GM12878 (cell line): ENCODE measurements at regions not wholly inside any gene's neighbourhood (a gene's known extent, or its start where the extent isn't known, plus 50 kb on each side); places are given as distances from the start of the nearest gene placed in this dataset.

Source experiments
- ATAC-seq: fragments of 200-7000 bp; cut with Tn5 transposase; 3 replicates; pipeline ENCODE4 v1.9.1; 2020; ENCODE audit warnings: mild to moderate bottlenecking, moderate library complexity
- BruUV-seq: library from RNA; stranded (reverse); fragments of 400-500 nt; replicated peaks from 2 replicates; lab custom pipeline; 2021; lab: Mats Ljungman, UMichigan
- CTCF ChIA-PET: fragments of 300-600 bp; sonication (Branson Sonifier 250); formaldehyde crosslinking; extraction: SDS; loops from one replicate; lab custom pipeline; 2021; ENCODE audit warnings: inconsistent platforms; lab: Yijun Ruan, JAX
- POLR2A ChIA-PET: fragments of 350-600 bp; formaldehyde crosslinking; extraction: SDS; loops from one replicate; lab custom pipeline; 2021; ENCODE audit warnings: inconsistent platforms; lab: Charles Lee
- RAD21 ChIA-PET: fragments of 300-600 bp; sonication (Branson Sonifier 250); formaldehyde crosslinking; loops from one replicate; lab custom pipeline; 2023; ENCODE audit warnings: antibody characterized with exemption; ENCODE audit not compliant: unreplicated experiment; lab: Charles Lee
- SMC1A ChIA-PET: fragments of 300-600 bp; sonication (Branson Sonifier 250); formaldehyde crosslinking; loops from one replicate; lab custom pipeline; 2023; ENCODE audit not compliant: unreplicated experiment, uncharacterized antibody; lab: Charles Lee
- DNase-seq: peaks from one replicate; pipeline ENCODE4 v3.0.0-alpha.2; 2011; ENCODE audit warnings: low read depth, low spot score
- FAIRE-seq: peaks from 3 replicates; lab custom pipeline; 2011; peaks lifted over from hg19 to GRCh38; lab: Jason Lieb, UNC
- H2AFZ ChIP-seq: 2 replicates; pipeline ENCODE4 v1.6.0; 2011; ENCODE audit warnings: low read depth, low read length, control low read depth; ENCODE audit not compliant: control insufficient read depth
- H3K27ac ChIP-seq: 2 replicates; pipeline ENCODE4 v1.5.1; 2011; ENCODE audit warnings: control low read depth; ENCODE audit not compliant: control insufficient read depth, insufficient read depth
- H3K27me3 ChIP-seq, 2 experiments: replicated peaks in 1 of 2; 2 replicates each; pipeline versions ENCODE4 v1.6.0 to v1.6.1; 2011; ENCODE audit warnings: low read length in 1 of 2; ENCODE audit not compliant: control insufficient read depth in 2 of 2, insufficient read depth in 2 of 2
- H3K36me3 ChIP-seq, 2 experiments: 2 replicates each; pipeline ENCODE4 v1.5.1; 2011; ENCODE audit warnings: low read length in 1 of 2; ENCODE audit not compliant: control insufficient read depth in 2 of 2, insufficient read depth in 2 of 2
- H3K4me1 ChIP-seq: 2 replicates; pipeline ENCODE4 v1.6.1; 2011; ENCODE audit warnings: mild to moderate bottlenecking, low read length, moderate library complexity, mixed read lengths; ENCODE audit not compliant: control insufficient read depth, insufficient read depth
- H3K4me2 ChIP-seq: 2 replicates; pipeline ENCODE4 v1.6.0; 2011; ENCODE audit warnings: control low read depth; ENCODE audit not compliant: control insufficient read depth, insufficient read depth
- H3K4me3 ChIP-seq: fragments of 200-600 bp; sonication (generic); 2 replicates; pipeline ENCODE4 v1.5.1; 2016
- H3K79me2 ChIP-seq: 2 replicates; pipeline ENCODE4 v1.6.0; 2011; ENCODE audit warnings: low read length; ENCODE audit not compliant: control insufficient read depth, insufficient read depth
- H3K9ac ChIP-seq: 2 replicates; pipeline ENCODE4 v1.8.0; 2011; ENCODE audit warnings: low read length, control low read depth, mixed read lengths; ENCODE audit not compliant: control insufficient read depth, insufficient read depth
- H3K9me3 ChIP-seq: replicated peaks from 3 replicates; pipeline ENCODE4 v1.5.1; 2011; ENCODE audit warnings: mild to moderate bottlenecking, low read length; ENCODE audit not compliant: control insufficient read depth, insufficient read depth
- H4K20me1 ChIP-seq: 2 replicates; pipeline ENCODE4 v1.6.0; 2011; ENCODE audit not compliant: control insufficient read depth, insufficient read depth
- EGR1 ChIP-seq, 2 experiments: IDR thresholded peaks; 1 replicate in 1 of 2; 2 replicates in 1 of 2; pipeline ENCODE4 v1.6.1; 2011 to 2012; ENCODE audit warnings: low read depth in 2 of 2, low read length in 2 of 2, borderline replicate concordance in 1 of 2, mild to moderate bottlenecking in 1 of 2, moderate library complexity in 1 of 2
- FOS ChIP-seq: IDR thresholded peaks from 3 replicates; pipeline ENCODE4 v1.6.1; 2011; ENCODE audit warnings: borderline replicate concordance; ENCODE audit not compliant: insufficient read length; ENCODE audit errors: extremely low read depth
- MTA3 ChIP-seq: IDR thresholded peaks from 2 replicates; pipeline ENCODE4 v1.6.1; 2012; ENCODE audit warnings: low read length, inconsistent platforms, borderline replicate concordance
- TAF1 ChIP-seq: IDR thresholded peaks from 2 replicates; pipeline ENCODE4 v1.6.1; 2011; ENCODE audit warnings: mild to moderate bottlenecking, low read depth, low read length, borderline replicate concordance
- YY1 ChIP-seq: IDR thresholded peaks from 2 replicates; pipeline ENCODE4 v1.6.1; 2011; ENCODE audit warnings: low read depth, mild to moderate bottlenecking, low read length
- WGBS: methylation state at CpG from one replicate; pipeline ENCODE4 v1.1.6; 2016; ENCODE audit warnings: low lambda C conversion rate; ENCODE audit not compliant: insufficient replicate concordance, insufficient coverage; ENCODE audit errors: missing lambda C conversion rate; 5-methylcytosine and 5-hydroxymethylcytosine counted together
- in situ Hi-C: fragments of 300-500 bp; cut with MboI; formaldehyde crosslinking; loops from 9 replicates; pipeline ENCODE4 v1.14.3; 2018; ENCODE audit warnings: mixed read lengths
- intact Hi-C: fragments of 100-400 bp; cut with micrococcal nuclease; formaldehyde crosslinking; loops from one replicate; pipeline ENCODE4 v1.14.2; 2022; ENCODE audit not compliant: unreplicated experiment
- TF ChIP-seq, protein P1 (sequence below): fragments of 450-650 bp; IDR thresholded peaks from 2 replicates; pipeline ENCODE4 v1.6.1; 2017; ENCODE audit warnings: low read depth, mild to moderate bottlenecking, moderate library complexity
- TF ChIP-seq, protein P2 (sequence below): fragments of 450-650 bp; IDR thresholded peaks from 2 replicates; pipeline ENCODE4 v1.6.1; 2017; ENCODE audit warnings: mild to moderate bottlenecking, moderate library complexity
- TF ChIP-seq, protein P3 (sequence below): fragments of 450-650 bp; IDR thresholded peaks from 2 replicates; pipeline ENCODE4 v1.6.1; 2017; ENCODE audit warnings: mild to moderate bottlenecking, low read depth, inconsistent platforms; ENCODE audit not compliant: poor library complexity, severe bottlenecking

- ChIA-PET SMC1A (no interaction called here), CTCF (no interaction called here), POLR2A (no interaction called here), RAD21 (interaction anchor here (0.7 kb wide), 1 partner anchor 509 kb away, joined by 3 read pairs; no protein-coding TSS in a partner anchor)
- Histone ChIP-seq H3K79me2 (no peaks in the 10 kb centered on the region), H3K9me3 (no peaks in the 10 kb centered on the region), H4K20me1 (no peaks in the 10 kb centered on the region), H3K27ac (no peak overlapping the region), H2AFZ (no peak overlapping the region), H3K27me3 (no peaks in the 10 kb centered on the region), H3K4me3 (no peak overlapping the region), H3K4me2 (no peak overlapping the region)
- FAIRE-seq (no peak), ATAC-seq (no peak), DNase-seq (no peak)
- no TSS peak for BruUV-seq
- WGBS: 0% methylated on average over 2 of the region's 2 CpGs
- in situ Hi-C loops: no loop called here
- intact Hi-C loops: no loop called here
- TF ChIP-seq MTA3: no peak
- TF ChIP-seq FOS: no peak
- TF ChIP-seq EGR1 (IDR thresholded peaks at IDR 0.05; ENCODE audit: borderline replicate concordance in 1 of 2, low read depth in 2 of 2, low read length in 2 of 2): no peak
- TF ChIP-seq YY1: no peak
- TF ChIP-seq, protein P1, sequence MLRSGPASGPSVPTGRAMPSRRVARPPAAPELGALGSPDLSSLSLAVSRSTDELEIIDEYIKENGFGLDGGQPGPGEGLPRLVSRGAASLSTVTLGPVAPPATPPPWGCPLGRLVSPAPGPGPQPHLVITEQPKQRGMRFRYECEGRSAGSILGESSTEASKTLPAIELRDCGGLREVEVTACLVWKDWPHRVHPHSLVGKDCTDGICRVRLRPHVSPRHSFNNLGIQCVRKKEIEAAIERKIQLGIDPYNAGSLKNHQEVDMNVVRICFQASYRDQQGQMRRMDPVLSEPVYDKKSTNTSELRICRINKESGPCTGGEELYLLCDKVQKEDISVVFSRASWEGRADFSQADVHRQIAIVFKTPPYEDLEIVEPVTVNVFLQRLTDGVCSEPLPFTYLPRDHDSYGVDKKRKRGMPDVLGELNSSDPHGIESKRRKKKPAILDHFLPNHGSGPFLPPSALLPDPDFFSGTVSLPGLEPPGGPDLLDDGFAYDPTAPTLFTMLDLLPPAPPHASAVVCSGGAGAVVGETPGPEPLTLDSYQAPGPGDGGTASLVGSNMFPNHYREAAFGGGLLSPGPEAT: no peak
- no peak for TF ChIP-seq TAF1
- TF ChIP-seq, protein P2, sequence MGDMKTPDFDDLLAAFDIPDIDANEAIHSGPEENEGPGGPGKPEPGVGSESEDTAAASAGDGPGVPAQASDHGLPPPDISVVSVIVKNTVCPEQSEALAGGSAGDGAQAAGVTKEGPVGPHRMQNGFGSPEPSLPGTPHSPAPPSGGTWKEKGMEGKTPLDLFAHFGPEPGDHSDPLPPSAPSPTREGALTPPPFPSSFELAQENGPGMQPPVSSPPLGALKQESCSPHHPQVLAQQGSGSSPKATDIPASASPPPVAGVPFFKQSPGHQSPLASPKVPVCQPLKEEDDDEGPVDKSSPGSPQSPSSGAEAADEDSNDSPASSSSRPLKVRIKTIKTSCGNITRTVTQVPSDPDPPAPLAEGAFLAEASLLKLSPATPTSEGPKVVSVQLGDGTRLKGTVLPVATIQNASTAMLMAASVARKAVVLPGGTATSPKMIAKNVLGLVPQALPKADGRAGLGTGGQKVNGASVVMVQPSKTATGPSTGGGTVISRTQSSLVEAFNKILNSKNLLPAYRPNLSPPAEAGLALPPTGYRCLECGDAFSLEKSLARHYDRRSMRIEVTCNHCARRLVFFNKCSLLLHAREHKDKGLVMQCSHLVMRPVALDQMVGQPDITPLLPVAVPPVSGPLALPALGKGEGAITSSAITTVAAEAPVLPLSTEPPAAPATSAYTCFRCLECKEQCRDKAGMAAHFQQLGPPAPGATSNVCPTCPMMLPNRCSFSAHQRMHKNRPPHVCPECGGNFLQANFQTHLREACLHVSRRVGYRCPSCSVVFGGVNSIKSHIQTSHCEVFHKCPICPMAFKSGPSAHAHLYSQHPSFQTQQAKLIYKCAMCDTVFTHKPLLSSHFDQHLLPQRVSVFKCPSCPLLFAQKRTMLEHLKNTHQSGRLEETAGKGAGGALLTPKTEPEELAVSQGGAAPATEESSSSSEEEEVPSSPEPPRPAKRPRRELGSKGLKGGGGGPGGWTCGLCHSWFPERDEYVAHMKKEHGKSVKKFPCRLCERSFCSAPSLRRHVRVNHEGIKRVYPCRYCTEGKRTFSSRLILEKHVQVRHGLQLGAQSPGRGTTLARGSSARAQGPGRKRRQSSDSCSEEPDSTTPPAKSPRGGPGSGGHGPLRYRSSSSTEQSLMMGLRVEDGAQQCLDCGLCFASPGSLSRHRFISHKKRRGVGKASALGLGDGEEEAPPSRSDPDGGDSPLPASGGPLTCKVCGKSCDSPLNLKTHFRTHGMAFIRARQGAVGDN: no peak
- TF ChIP-seq, protein P3, sequence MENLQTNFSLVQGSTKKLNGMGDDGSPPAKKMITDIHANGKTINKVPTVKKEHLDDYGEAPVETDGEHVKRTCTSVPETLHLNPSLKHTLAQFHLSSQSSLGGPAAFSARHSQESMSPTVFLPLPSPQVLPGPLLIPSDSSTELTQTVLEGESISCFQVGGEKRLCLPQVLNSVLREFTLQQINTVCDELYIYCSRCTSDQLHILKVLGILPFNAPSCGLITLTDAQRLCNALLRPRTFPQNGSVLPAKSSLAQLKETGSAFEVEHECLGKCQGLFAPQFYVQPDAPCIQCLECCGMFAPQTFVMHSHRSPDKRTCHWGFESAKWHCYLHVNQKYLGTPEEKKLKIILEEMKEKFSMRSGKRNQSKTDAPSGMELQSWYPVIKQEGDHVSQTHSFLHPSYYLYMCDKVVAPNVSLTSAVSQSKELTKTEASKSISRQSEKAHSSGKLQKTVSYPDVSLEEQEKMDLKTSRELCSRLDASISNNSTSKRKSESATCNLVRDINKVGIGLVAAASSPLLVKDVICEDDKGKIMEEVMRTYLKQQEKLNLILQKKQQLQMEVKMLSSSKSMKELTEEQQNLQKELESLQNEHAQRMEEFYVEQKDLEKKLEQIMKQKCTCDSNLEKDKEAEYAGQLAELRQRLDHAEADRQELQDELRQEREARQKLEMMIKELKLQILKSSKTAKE: no peak
- TF ChIP-seq, all 136 proteins: peak for 0
- Histone ChIP-seq H3K9ac (no peak overlapping the region), H3K36me3 (no peaks in the 10 kb centered on the region), H3K4me1 (no peaks in the 10 kb centered on the region)
Measured at GRCh38 chr18:67864677-67865340, 348.3 kb upstream of the DSEL start.
